ENCODE measurements at regions not wholly inside any gene's neighbourhood (a gene's known extent, or its start where the extent isn't known, plus 50 kb on each side); places are given as distances from the start of the nearest gene placed in this dataset.
"Not testable (repeated sequence)": the region's sequence is repeated elsewhere in the genome, so short reads cannot be mapped to it uniquely, and the experiment has no call there.

DNA sequence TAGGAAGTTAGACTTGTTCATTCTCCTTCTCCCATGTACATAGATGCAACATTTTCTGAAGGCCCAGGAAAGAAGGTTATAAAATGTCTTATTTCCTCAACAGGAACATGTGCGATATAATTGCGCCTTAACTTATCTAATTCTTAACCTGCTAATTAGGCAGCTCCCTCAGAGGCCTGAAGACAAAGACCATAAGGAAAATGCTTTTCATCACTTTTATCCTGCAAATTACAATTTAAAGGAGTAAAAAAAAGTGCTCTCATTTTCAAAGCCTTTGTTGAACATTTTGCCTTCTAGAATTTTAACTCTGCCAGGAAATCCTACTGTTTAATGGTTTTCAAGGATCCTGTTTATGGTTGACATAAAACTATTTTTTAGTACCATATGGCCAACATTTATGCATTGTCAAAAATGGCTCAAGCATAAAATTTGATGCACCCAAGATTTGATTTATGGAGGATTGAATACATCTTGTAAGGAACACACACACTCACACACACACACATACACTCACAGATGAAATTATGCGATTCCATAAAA, 660.4 kb upstream of the TMEM132C start:
- DNase-seq (ENCODE audit: low read depth in 3 of 3), result no peak

DNA sequence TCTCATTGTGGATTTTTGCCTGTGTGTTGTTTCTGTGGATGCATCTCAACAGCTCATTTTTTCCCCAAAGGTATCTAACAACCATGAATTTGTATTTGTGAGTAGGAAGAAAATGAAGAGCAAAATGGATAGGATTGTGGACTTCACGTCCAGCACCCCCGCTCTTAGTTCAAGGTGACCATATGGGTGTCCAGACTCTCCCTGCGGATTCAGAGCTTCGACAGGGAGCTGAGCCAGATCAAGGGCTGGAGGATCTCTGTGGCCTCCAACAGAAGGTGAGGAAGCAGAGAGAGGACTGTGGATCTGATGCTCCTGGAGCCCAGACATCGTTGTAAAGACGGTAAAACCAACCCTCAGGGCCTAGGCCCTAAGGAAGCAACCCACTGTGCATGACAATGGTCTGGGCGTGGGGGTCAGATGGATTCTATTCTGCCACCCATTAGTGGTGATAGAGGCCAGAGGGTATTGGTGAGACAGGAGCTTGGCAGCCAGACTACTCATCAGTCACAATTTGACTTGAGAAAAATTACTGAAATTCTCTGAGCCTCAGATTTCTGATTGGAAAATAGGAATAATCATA, 659.7 kb upstream of the TMEM132C start:
- no peak for DNase-seq (ENCODE audit: low read depth in 3 of 3)

DNA sequence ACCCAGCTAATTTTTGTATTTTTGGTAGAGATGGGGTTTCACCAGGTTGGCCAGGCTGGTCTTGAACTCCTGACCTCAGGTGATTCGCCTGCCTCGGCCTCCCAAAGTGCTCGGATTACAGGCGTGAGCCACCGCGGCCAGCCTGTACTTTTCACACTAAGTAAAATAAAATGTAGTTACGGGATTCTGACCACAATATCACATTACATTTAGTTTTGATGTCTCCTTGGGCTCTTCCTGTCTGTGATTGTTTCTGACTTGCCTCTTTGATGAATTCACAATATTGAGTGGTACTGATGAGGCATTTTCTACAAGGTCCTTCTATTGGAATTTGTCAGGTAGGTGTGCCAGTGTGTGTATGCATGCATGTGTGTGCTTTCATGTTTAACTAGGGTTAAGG, 658.6 kb upstream of the TMEM132C start:
- DNase-seq (ENCODE audit: low read depth in 3 of 3), result not testable (repeated sequence)

DNA sequence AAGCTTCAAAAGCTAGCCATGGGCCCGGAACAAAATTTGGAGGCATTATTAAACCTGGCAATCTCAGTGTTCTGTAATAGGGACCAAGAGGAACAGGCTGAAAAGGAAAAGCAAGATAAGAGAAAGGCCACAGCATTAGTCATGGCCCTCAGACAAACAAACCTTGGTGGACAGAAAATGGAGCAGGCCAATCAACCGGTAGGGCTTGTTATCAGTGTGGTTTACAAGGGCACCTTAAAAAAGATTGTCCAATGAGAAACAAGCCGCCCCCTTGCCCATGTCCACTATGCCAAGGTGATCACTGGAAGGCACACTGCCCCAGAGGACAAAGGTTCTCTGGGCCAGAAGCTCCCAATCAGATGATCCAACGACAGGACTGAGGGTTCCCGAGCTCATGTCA, 653.9 kb upstream of the TMEM132C start:
- DNase-seq (ENCODE audit: low read depth in 3 of 3), result no peak

DNA sequence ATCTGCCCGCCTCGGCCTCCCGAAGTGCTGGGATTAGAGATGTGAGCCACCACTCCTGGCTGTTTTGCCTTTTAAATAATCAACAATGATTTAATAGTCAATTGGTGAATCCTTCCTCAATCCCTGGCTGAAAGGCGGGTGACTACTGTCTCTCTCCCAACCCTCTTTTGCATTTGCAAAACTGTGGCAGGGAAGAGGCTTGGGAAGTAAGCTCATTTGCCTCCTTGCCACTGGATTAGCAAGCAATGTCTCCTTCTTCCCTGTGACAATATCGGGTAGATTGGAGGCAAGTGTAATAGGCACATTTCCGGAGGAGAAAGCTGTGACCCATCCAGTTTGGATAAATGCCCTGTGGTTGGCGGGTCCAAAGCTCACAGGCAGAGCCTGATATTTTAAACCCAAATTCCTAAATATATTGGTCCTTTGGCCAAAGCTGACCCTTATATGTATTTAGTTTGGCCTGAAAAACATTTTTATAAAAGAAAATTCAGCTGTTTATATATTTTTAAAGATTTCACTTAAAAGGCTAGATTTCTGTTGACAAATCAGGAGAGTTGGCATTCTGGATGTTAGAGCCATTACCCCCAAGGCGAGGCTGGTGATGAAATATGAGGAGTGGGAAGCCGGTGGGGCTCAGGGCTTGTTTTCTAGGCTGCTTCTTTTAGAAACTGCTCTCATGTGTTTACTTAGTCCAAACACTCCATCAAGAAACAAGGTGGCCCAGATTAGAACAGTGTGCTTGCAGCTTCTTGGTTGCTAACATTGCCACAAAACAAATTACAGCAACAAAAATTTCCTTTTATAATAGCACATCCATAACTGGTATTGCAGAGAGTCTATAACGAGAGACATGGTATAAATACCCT, 646.9 kb upstream of the TMEM132C start:
- no peak for DNase-seq (ENCODE audit: low read depth in 3 of 3)

DNA sequence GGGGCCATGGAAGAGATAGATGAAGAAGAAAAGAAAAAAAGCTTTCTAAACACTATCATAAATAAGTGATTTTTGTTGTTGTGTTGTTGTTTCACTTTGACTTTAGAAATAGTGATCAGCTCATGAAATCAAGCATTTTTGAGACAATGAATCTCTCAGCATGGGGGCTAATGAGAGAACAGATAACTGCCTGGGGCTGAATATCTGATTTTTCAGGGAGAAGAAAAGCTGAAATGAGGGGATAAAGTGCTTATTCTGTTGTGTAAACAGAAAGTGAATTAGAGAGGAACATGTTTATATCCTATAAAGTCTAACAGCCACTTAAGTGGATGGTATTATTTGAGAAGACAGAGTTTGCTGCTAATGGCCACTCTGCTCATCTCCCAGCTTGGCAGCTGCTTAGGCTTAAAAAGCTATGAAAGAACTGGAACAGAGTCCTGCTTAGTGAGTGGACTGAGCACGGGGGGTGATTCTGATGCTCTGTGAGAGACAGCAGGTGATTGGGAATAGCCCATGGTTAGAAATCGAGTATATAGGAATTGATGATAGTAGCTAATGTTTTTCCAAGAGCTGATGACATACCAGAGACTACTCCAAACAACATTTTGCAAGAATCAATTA, 646.1 kb upstream of the TMEM132C start:
- no peak for DNase-seq (ENCODE audit: low read depth in 3 of 3)

DNA sequence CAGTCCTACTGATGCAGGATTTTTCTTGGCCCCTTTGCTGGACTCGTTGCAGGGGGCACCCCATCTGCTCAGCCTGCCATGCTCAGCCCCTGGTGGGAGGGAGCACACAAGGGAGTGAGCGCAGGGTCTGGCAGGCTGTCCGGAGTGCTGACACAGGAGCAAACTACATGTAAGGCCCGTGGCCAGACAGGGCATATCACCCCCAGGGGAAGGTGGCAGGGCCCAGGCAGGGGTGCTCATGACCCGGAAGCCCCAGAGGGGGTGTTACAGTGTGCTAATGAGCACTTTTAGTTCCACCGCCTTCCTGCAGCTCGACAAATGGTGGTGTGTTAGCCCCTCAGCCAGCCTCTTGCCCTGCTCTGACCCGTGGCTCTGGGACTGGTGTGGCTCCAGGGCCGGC, 645.6 kb upstream of the TMEM132C start:
- DNase-seq (ENCODE audit: low read depth in 3 of 3), result no peak

DNA sequence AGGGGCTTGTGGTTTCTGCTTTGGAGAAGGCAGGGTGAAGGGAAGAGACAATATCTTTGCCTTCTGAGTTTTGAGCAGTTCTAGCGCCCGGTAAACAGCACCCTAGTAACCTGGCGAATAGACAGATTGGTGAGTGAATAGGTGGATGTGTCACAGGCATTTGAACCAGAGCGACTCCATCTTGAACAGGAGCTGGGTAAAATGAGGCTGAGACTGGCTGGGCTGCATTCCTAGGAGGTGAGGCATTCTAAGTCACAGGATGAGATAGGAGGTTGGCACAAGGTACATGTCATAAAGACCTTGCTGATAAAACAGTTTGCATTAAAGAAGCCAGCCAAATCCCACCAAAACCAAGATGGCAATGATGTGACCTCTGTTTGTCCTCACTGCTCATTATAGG, 643.6 kb upstream of the TMEM132C start:
- no peak for DNase-seq (ENCODE audit: low read depth in 3 of 3)

DNA sequence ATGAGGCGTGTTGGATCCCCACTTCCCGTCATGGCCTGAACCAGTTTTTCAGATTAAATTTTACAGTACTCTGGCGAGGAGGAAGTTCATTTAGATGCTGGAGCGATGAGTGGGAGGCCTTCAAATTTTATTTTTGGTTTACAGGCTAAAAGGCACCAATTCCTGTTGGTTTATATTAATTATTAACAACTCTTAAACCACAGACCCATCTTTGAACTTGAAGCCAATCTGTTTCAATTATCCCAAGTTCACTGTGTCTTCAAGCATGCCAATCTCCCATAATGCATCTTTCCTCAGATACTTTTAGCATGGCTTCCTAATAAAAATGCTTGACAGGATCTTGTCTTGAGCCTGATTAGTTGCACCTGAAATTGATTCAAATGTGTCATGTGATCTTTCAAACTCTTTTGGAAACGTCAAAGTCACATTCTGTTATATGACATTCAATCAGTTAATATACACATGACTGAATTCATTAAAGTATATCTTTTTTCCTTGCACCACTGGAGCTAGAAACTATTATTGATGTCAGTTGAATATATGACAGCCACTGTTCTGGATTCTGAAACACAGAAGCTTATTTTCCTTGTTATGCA, 641.7 kb upstream of the TMEM132C start:
- DNase-seq (ENCODE audit: low read depth in 3 of 3), result no peak

DNA sequence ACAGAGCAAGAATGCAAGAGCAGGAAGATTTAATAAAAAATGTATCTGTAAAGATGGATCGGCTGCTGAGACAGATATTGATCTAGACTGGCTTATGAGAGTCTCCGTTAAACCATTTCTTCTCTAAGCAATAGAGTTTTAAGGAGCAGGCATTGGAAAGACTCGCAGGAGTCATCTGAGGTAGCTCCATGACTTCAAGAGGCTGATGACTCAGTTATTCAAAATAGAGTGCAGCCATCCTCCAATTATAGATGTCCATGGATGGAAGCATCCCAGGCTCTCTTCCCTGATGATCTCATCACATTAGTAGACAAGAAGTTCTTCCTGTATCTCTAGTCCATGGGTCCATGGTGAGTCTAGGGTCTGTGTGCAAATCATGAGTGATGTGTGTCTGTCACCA, 638.3 kb upstream of the TMEM132C start:
- no peak for DNase-seq (ENCODE audit: low read depth in 3 of 3)

DNA sequence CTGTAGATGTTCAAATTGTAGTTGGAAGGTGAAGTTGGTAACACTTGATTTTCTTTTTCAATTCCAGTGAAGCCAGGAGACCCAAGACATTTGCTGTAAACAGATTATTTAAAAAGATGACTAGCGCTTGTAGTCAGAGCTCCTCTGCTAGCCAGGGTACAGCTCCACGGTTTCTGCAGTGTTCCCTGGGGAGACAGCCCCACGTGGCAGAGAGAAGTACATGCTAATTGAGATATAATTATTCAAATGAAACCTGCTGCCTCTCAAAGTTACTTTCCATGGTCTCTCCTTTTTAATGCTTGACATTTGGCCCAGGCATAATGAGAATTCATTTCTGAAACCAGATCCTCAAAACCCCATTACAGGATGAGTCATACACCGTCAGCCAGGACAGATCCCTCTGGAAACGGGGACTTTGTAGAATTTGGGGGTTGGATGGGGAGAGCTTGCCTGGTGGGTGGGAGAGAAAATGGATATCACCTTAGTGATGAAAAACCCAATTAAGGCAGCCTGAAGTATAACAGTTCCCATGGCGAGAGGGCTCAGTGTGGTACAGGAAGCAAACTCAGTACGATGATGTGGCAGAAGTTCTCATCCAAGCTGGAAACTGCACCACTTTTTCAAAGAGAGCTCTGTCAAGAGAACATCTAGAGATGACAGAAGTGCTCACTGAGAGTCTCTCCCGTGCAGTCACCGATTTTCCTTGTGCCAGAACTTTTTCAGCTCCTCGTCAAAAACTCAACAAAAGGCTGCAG, 637.7 kb upstream of the TMEM132C start:
- no peak for DNase-seq (ENCODE audit: low read depth in 3 of 3)

DNA sequence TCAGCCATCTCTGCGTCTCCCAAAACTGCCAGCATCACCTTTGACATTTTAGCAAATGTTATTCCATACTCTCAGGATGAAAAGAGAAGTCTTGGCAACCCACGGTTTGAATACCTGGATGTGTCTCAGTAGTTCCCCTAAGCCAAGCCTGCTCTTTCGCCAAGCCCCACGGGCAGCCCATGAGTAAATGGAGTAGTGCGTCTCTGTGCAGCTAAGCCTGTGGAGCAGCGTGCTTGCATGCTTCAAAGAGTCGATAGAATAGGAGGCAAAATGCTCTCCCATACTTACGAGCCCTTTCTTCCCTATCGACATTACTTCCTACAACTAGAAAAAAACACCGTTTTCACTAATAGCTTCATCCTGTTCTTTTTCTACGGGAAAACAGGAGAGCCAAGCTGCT, 634.5 kb upstream of the TMEM132C start:
- no peak for DNase-seq (ENCODE audit: low read depth in 3 of 3)

DNA sequence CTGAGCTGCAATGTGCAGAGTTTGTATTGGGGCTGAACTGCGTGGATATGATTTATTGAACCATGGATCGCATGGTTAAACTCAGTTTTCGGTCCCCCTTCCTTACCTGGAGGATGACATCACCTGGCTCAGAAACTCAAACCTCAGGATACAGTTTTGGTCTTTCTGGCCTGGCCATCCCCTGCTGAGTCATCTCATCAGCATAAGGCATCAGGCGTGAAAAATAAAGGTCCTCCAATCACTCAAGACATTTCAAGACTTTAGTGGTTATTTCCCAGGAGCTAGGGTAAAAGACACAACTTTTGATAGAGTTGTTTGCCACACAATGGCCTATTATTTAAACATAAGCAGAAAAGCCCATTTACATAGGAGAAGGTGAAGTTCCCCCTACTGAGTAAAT, 631.1 kb upstream of the TMEM132C start:
- DNase-seq (ENCODE audit: low read depth in 3 of 3), result no peak

DNA sequence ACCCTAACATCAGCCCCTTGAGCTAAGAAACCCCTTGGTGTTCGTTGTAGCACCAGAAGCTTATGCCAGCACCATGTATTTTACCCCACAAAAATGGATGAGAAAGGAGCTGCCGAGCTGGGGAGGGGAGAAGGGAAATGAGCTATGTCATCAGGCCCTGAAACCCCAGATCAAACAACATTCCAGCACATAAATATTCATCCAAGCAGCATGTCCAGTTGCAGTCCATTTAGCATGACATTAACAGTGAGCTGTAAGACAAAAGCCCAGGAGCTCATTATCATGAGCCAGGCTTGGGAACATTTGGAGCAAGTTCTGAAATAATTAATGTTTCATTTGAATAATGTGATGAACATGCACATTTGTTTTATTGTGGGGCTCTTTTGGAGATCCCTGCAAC, 630.1 kb upstream of the TMEM132C start:
- no peak for DNase-seq (ENCODE audit: low read depth in 3 of 3)

DNA sequence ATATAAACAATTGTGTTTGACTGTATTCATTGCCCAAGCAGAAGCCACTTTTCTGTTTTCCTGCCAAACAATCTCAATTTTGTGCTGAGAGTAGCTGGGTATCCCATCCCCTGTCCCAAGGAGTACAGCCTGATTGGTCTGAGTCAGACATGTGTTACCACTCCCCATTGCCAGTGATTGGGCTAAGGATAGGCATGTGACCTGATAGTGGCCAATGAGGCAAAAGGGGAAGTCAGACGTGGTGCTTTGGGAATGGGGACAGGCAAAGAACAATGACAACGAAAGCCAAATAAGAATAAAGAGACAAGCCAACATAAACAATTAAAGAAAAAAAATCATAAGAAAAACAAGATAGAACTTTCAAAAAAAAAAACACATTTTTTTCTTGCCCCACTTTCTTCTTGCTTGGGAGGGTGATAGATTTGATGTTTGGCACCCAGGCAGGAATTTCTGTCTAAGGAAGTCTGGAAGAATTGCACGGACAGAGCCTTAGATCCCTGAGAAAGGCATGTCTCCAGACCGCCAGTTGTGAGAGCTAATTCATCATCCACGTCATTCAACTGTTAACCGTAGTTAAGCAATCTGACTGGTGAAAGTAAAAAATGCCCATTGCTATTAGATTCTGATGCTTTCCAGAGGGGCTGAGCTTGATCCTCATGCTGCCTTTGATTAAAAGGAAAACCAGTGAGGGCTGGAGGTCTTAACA, 626.6 kb upstream of the TMEM132C start:
- no peak for DNase-seq (ENCODE audit: low read depth in 3 of 3)

DNA sequence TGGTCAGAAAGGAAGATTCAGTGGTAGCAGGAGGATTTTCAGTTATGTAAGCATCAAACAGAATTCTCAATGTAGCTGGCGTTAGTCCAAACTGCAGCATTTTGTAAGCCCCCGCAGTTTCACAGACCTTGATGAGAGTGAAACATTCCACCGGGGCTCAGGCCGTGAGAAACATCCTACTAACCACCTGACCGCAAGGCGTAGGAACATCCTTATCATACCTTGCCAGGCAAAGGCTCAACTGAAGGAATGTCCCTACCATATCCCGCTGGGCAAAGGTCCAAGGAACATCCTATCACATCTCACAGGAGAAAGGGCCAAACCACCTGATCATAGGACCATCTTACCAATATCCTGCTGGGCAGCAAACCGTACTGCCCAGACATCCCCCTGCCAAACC, 624.8 kb upstream of the TMEM132C start:
- DNase-seq (ENCODE audit: low read depth in 3 of 3), result no peak

DNA sequence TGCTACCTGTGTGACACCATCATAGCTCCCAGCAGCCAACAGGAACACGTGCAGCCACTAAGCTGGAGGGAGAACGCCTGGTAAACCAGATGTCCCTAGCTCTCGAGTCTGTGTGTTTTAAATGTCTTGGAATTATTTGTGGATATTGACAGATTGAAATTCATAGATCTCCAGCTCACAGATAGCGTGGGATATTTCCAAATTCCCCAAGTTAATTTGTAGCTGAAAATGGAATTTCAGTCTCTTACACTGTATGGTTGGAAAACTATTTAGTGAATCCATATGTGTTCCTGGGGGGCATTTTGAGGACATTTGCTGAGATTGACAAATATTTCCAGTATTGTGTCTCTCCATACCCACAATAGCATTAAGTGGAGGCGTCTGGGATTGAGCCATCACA, 618.6 kb upstream of the TMEM132C start:
- no peak for DNase-seq (ENCODE audit: low read depth in 3 of 3)

DNA sequence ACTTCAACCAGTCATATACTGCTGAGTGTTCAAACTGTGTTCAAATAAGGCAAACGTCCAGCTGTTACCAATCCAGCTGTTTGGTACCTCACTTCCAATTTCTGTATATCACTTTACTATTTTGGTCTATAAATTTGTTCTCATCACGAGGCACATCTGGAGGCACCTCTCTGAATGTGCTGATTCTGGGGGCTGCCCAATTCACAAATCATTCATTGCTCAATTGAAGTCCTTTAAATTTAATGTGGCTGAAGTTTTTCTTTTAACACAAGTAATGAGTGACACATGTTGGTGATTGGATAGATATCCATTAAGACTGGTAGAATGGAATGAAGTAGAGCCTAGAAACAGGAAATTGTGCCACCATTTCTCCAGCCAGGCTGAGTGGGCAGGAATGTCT, 617.0 kb upstream of the TMEM132C start:
- no peak for DNase-seq (ENCODE audit: low read depth in 3 of 3)

DNA sequence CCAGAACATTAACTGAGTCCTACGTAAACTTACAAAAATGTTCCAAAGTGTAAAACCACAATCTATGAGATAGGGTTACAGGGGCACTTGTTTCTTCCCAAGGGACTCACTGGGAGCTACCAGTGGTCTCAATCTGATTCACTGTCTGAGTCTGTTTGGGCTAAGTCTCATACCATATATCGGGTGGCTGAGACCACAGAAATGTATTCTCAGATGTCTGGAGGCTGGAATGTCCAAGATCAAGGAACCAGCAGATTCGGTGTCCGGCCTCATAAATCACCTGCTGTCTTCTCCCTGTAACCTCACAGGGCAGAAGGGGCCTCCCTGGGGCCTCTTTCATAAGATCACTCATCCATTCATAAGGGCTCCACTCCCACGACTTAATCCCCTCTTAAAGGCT, 616.3 kb upstream of the TMEM132C start:
- DNase-seq (ENCODE audit: low read depth in 3 of 3), result no peak

DNA sequence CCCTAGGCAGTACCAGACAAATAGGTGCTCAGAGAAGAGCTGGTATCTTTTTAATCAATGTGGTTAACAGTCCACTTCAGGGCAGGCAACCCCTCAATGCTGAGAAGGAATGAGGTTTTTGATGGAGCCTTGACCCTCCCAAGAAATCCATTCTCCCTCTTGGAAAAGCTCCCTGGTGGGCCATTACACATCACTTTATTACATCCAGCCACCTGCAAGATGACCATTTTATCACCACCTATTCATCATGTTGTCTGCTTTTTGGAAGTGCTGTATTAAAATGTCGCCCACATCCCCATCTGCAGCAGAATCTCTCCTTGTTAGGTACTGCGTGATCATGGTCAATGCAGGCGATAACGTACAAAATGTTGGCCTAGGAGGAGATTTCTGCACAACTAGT, 614.7 kb upstream of the TMEM132C start:
- no peak for DNase-seq (ENCODE audit: low read depth in 3 of 3)

DNA sequence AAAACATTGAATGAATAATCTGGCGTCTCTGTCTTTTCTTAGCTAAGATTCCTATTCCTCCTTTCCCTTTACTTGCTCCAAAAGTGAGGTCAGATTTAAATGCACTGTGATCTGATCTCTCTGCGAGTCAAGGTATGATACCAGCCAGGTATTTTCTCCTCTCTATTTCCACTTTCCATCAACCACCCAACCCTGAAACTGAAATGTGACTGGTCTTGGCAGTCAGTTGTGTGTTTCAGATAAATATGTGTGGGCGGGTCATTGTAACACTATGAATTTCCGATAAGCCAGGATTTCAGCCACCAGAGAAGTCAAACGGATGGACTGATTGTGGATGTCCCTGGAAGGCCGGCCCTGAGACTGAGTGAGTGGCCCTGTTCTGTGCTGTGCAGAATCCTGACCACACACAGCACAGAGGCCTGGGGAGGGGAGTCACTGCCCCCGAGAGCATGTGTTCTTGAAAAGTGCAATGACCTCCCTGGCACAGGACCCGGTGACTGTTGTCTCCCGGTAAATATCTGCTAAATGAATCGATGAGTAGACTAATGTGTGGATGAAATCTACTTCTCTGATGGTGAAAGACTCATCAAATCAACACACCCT, 612.5 kb upstream of the TMEM132C start:
- no peak for DNase-seq (ENCODE audit: low read depth in 3 of 3)
